NCI-H748 treated with DMSO at 0.1 percent for 48 hours (cell line): ENCODE measurements at regions not wholly inside any gene's neighbourhood (a gene's known extent, or its start where the extent isn't known, plus 50 kb on each side); places are given as distances from the start of the nearest gene placed in this dataset.

Experiments
- DNase-seq: peaks from one replicate; lab custom pipeline; 2025; lab: John Stamatoyannopoulos, UW

- no peak for DNase-seq
Observed at GRCh38 chr3:13152826-13153710, 79.8 kb upstream of the IQSEC1 start.

DNA sequence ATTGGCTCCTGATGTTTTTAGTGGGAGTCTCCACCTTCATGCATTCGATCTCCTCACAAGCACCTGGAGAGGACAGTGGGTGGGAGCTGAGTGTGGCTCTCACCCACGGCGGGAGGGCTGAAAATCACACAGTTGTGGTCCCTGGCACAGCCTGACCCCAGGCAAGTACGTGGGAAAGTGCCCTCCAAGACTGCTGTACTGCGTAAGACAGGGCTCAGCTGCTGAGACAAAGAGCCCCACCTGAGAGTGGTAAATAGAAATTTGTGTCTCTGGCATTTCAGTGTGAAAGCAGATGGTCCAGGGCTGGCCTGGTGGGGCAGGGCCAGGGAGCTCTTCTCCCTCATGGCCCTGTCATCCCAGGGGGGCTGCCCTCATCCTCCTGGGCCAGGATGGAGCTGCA lies 77.4 kb upstream of the IQSEC1 start:
- no peak for DNase-seq

GRCh38 chr3:13149330-13150108 lies 76.3 kb upstream of the IQSEC1 start:
- no peak for DNase-seq

DNA sequence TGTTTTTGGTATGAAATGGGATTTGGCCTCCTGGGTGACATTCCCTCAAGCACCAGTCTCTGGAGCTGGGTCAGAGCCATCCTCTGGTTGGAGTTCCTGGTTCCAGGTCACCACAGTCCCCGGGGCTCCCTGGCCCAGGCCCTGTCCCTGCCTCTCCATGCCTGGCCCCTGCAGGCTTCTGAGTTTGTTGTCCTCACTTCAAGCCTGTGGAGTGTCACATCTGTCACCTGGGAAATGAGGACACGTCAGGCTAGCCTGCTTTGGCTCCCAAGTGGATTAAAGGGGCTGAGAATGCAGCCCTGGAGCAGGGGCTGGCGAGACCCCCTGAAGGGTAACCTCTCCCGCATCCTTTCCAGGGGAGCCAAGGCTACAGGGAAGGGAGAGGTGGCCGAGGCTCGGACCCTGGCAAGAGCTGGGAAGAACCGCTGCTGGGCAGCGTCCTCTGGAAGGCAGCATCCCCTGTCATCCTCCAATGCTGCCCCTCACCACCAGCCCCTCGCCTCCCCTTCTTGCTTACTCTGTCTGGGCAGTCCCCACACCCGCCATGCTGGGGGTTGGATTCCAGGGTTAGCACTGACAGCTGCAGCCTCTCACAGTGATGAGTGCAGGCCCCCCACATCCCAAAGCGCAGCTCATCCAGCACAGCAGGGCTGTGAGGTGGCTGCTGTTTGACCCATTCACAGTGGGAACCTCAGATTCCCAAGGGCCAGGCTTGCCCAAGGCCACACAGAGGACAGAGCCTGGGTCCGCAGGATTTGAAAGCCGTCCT lies 75.5 kb upstream of the IQSEC1 start:
- DNase-seq: no peak

DNA sequence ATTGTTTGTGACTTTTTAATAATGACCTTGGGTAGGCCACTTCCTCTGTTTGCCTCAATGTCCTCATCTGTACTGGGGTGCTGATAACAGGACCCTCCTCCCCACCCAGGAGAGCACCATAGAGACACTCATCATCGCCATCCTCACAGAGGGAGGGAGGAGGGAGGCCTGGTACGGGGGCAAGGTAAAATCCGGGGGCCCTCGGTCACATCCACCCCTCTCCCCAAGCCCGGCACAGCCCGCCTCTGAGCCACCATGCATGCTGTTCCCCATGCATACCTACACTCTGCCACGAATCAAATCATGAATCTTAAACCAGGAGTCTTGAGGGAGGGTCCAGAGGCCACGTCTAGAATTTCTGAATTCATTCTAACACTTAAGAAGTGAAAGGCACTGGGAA lies 74.9 kb upstream of the IQSEC1 start:
- DNase-seq: no peak

DNA sequence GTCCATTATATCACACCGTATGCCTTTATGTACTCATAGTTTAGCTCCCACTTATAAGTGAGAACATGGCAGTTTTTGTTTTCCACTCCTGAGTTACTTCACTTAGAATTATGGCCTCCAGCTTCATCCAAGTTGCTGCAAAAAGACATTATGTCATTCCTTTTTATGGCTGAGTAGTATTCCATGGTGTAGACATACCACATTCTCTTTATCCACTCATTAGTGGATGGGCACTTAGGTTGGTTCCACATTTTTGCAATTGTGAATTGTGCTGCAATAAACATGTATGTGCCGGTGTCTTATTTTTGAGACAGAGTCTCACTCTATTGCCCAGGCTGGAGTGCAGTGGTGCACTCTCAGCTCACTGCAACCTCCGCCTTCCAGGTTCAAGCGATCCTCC lies 74.1 kb upstream of the IQSEC1 start:
- no peak for DNase-seq

DNA sequence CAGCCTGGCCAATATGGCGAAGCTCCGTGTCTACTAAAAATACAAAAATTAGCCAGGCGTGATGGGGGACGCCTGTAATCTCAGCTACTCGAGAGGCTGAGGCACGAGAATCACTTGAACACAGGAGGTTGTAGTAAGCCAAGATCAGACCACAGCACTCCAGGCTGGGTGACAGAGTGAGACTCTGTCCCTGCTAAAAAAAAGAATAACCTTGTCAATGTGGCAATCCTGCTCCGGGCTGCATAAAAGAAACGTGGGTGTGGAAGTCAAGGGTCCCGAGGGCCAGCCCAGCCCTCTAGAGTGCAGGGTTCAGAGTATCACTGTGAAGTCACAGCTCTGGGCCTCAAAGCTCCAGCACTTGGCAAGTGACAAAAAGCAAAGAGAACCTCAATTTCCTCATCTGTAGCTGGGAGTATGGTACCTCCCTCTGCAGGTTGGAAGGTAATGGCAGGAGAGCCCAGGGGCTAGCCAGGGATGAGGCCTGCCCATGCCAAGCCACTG lies 73.5 kb upstream of the IQSEC1 start:
- no peak for DNase-seq

GRCh38 chr3:13145826-13146642 lies 72.8 kb upstream of the IQSEC1 start:
- no peak for DNase-seq

GRCh38 chr3:13145131-13145825 lies 72.0 kb upstream of the IQSEC1 start:
- no peak for DNase-seq

DNA sequence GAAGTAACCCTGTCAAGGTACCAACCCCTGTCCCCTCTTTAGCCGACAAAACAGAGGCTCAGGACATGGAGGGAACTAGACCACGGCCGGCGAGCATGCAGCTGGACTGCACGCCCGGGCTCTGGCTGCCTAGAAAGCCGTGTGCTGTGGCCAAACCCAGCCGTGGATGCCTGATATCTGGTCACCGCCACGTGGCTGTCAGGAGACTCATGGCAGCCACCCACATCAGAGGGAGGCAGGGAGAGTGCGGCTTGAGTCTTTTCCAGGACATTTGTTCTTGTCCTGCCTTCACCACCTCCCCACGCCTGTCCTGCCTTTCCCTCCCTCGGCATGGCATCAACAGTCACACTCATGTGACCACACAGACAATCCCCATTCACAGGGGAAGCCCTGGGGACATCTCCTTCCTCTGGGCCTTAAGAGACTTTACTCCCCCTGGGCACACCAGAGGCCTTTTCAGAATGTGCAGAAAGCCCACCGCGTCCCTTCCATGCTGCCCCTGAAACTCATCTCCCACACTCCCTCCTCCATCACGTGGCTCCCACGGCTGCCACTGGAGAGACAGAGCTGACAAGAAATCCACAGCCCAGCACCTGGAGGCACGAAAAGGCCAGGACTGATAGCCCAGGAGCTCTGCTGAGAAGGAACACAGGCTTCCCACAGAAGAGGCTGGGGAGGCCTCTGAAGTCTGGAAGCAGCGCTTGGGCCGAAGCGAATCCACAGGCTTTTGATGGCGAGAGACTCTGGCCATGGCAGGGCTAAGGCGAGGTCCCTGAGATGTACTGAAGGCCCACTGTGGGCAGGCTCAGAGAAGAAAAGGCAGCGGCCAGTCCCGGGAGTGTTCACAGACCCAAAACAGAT lies 71.2 kb upstream of the IQSEC1 start:
- DNase-seq: no peak

DNA sequence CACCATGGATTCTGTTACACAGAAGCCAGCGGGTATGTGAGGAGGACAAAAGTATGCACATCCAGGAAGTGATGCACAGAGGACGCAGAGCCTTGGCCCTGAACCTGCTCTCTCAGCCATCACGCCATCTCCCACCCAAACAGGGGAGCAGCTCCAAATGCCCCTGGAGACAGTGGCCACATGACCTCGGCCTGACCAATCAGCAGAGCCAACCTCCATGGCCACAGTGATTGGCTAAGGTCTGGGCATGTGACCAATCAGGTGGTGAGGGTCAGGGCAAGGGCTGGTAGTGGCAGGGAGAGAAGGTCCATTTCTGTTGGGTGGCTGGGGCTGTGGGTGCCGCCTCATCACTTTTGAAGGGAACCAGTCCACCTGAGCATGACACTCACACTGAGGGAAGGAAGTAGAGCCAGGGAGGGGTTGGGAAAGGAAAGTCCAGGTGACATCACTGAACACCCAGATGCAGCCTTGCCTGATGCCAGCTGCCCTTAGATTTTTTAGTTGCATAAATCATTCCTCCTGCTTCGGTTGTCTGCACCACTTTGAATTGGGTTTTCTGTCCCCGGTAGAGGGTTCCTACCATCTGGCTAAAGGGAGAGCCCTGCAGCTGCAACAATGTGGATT lies 70.3 kb upstream of the IQSEC1 start:
- DNase-seq: no peak

DNA sequence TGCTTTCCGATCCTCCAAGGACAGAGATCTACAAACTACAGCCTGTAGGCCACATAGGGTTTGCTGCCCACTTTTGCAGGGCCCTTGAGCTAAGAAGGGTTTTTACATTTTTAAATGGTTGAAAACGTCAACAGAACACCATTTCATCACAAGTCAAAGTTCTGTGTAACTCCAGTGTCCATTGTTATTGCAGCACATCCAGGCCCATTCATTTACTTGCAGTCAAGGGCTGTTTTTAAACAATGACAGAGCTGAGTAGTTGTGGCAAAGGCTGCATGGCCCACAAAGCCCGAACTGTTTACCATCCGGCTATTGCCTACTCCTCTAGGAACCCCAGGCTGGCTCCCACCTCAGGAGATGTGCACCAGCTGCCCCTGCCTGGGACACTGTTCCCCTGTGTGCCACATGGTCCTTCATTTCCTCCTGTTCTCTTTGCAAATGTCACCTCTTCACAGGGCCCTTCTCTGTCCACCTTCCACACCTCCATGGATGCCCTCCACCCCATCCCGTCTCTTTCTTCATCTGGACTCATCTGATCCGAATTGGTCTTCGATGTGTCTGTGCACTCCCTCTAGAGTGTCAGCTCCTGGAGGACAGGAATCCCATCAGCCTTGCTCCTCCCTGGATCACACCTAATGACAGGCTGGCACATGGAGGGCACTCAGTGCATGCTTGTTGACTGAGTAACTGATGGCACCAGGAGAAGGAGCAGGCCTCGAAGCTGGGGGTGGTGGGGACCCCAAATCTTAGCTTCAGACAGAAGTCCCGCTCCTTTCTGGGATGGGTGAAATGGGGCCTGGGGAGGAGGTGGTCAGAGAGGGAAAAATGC lies 69.5 kb upstream of the IQSEC1 start:
- DNase-seq: no peak

- no peak for DNase-seq
Observed at GRCh38 chr3:13141991-13142412, 68.8 kb upstream of the IQSEC1 start.

- no peak for DNase-seq
Observed at GRCh38 chr3:13141183-13141582, 68.0 kb upstream of the IQSEC1 start.

DNA sequence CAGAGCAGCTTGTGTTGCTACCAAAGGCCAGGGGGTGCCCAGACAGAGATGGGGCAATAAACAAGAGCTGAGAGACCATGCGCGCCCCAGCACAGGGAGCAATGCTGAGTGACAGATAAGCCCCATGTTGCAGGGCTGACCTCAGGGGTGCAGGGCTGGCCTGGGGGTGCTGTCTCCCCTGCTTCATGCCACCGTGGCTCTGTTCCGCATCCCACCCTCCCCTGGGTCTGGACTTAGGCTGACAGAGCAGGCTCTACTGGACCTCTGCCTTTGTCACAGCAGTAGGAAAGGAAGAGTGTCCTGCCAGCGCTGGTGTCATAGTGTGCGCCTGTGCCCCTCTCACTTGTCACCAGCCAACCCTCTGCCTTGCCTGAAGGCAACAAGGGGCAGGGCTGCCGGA lies 67.4 kb upstream of the IQSEC1 start:
- no peak for DNase-seq

GRCh38 chr3:13139471-13140065 lies 66.3 kb upstream of the IQSEC1 start:
- DNase-seq: no peak

DNA sequence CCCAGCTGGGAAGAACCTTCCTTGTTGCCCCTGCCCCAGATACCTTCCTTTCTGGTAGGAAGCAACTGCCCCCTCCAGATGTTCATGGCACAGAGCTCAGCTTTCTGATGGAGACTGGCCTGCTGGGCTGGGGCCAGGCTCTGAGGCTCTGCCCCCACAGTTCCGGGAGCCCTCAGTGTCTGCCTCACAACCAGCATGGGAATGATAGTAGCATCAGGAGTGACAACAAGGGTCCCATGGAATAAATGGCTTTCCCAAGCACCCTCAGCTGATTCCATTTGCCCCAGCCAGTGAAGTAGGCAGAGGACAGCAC lies 65.6 kb upstream of the IQSEC1 start:
- no peak for DNase-seq
